Heart left ventricle (tissue), 13 donors: ENCODE measurements at regions not wholly inside any gene's neighbourhood (a gene's known extent, or its start where the extent isn't known, plus 50 kb on each side); places are given as distances from the start of the nearest gene placed in this dataset.

Experiments
- CTCF ChIP-seq, 12 donors: fragments of 200-600 bp; sonication (generic) in 4 of 12; IDR thresholded peaks; one replicate each; pipeline versions ENCODE4 v1.5.0 to v1.8.0; 2018 to 2022; ENCODE audit warnings: antibody characterized with exemption in 12 of 12, mild to moderate bottlenecking in 5 of 12
- POLR2A ChIP-seq, 2 donors: fragments of 450-650 bp; IDR thresholded peaks; one replicate each; pipeline ENCODE4 v1.6.1; 2017; ENCODE audit warnings: antibody characterized with exemption in 2 of 2, mild to moderate bottlenecking in 2 of 2, moderate library complexity in 2 of 2
- donor health status: ischemic (EF 13 %, LVEDD 7.1; RV severe dilation, severe dysfunction).
- donor health status: DM: no; HTN: yes; CAD: no.
- donor health status: DM: no; HTN: no; CAD: no.
- donor health status: ischemic (EF 25% LVEDD 6.9; RV normal size, moderate dysfunction).
- donor health status: ischemic (EF 25% LVEDD 5.7; RV mildly dilated, moderate dysfunction).
- donor health status: ischemic (EF 35%, LVEDD 5.7; RV mildly dilated, moderate dysfunction).
- donor health status: nonischemic (EF 11% LVEDD 7.7; RV severe dilation, severe dysfunction).
- donor health status: DM: yes; HTN: yes; CAD: no.
- donor health status: PGD.
- donor health status: ischemic (EF 29% LVEDD 5.4; RV normal size, mild dysfunction).
- donor health status: nonischemic (EF 23%, LVEDD 6.1; RV moderate dilation, normal function).

GRCh38 chr12:78563826-78564225 is 300.7 kb upstream of the SYT1 start:
- TF ChIP-seq CTCF (IDR thresholded peaks at IDR 0.05) = no peak
- TF ChIP-seq POLR2A (IDR thresholded peaks at IDR 0.05) = no peak
